ENCODE measurements at regions not wholly inside any gene's neighbourhood (a gene's known extent, or its start where the extent isn't known, plus 50 kb on each side); places are given as distances from the start of the nearest gene placed in this dataset.

GRCh38 chr2:193687195-193687594, 1492.5 kb upstream of the TMEFF2 start:
- H3K79me2 ChIP-seq (ENCODE audit: low read length) = no peaks in the 10 kb centered on the region
- no peaks in the 10 kb centered on the region for H4K20me1 ChIP-seq (ENCODE audit: insufficient read depth, low read length)
- no peak for TF ChIP-seq EZH2phosphoT487 (IDR thresholded peaks at IDR 0.05; ENCODE audit: low read depth)
- TF ChIP-seq CTCF (IDR thresholded peaks at IDR 0.05; ENCODE audit: low read depth, low read length) = no peak
- H3K9ac ChIP-seq (ENCODE audit: low read length) = no peak overlapping the region
- H2AFZ ChIP-seq (ENCODE audit: low read depth, low read length) = no peak overlapping the region
- H3K4me3 ChIP-seq (ENCODE audit: low read length) = no peak overlapping the region
- H3K4me2 ChIP-seq (ENCODE audit: low read length) = no peak overlapping the region
- no peaks in the 10 kb centered on the region for H3K4me1 ChIP-seq (ENCODE audit: low read length)
- H3K27me3 ChIP-seq (ENCODE audit: low read depth, low read length) = no peaks in the 10 kb centered on the region
- no peak overlapping the region for H3K27ac ChIP-seq (ENCODE audit: low read length)
- H3K36me3 ChIP-seq (replicated peaks; ENCODE audit: low read depth, low read length) = no peaks in the 10 kb centered on the region
- H3K9me3 ChIP-seq (ENCODE audit: insufficient read depth, low read length) = no peaks in the 10 kb centered on the region

- no peaks in the 10 kb centered on the region for H3K4me1 ChIP-seq (ENCODE audit: low read length)
- no peaks in the 10 kb centered on the region for H3K9me3 ChIP-seq (ENCODE audit: insufficient read depth, low read length)
- H4K20me1 ChIP-seq (ENCODE audit: insufficient read depth, low read length) = no peaks in the 10 kb centered on the region
- H3K27me3 ChIP-seq (ENCODE audit: low read depth, low read length) = no peaks in the 10 kb centered on the region
- TF ChIP-seq EZH2phosphoT487 (IDR thresholded peaks at IDR 0.05; ENCODE audit: low read depth) (no peak), CTCF (IDR thresholded peaks at IDR 0.05; ENCODE audit: low read depth, low read length) (no peak)
- H3K79me2 ChIP-seq (ENCODE audit: low read length) = no peaks in the 10 kb centered on the region
- H3K27ac ChIP-seq (ENCODE audit: low read length) = no peak overlapping the region
- no peak overlapping the region for H3K4me2 ChIP-seq (ENCODE audit: low read length)
- H3K9ac ChIP-seq (ENCODE audit: low read length) = no peak overlapping the region
- H3K4me3 ChIP-seq (ENCODE audit: low read length) = no peak overlapping the region
- no peaks in the 10 kb centered on the region for H3K36me3 ChIP-seq (replicated peaks; ENCODE audit: low read depth, low read length)
- no peak overlapping the region for H2AFZ ChIP-seq (ENCODE audit: low read depth, low read length)
These were observed 1485.1 kb upstream of the TMEFF2 start for GRCh38 chr2:193679847-193680246.

- Histone ChIP-seq H3K27ac (ENCODE audit: low read length) (no peak overlapping the region), H4K20me1 (ENCODE audit: insufficient read depth, low read length) (no peaks in the 10 kb centered on the region), H3K79me2 (ENCODE audit: low read length) (no peaks in the 10 kb centered on the region), H3K9me3 (ENCODE audit: insufficient read depth, low read length) (no peaks in the 10 kb centered on the region), H3K27me3 (ENCODE audit: low read depth, low read length) (no peaks in the 10 kb centered on the region), H3K4me1 (ENCODE audit: low read length) (no peaks in the 10 kb centered on the region), H3K4me2 (ENCODE audit: low read length) (no peak overlapping the region), H2AFZ (ENCODE audit: low read depth, low read length) (no peak overlapping the region), H3K9ac (ENCODE audit: low read length) (no peak overlapping the region), H3K36me3 (replicated peaks; ENCODE audit: low read depth, low read length) (no peaks in the 10 kb centered on the region), H3K4me3 (ENCODE audit: low read length) (no peak overlapping the region)
- TF ChIP-seq CTCF (IDR thresholded peaks at IDR 0.05; ENCODE audit: low read depth, low read length) (no peak), EZH2phosphoT487 (IDR thresholded peaks at IDR 0.05; ENCODE audit: low read depth) (no peak)
These were observed 1475.7 kb upstream of the TMEFF2 start for GRCh38 chr2:193670478-193670877.

- no peaks in the 10 kb centered on the region for H3K36me3 ChIP-seq (replicated peaks; ENCODE audit: low read depth, low read length)
- no peak overlapping the region for H3K27ac ChIP-seq (ENCODE audit: low read length)
- H3K9ac ChIP-seq (ENCODE audit: low read length) = no peak overlapping the region
- no peak overlapping the region for H3K4me3 ChIP-seq (ENCODE audit: low read length)
- no peaks in the 10 kb centered on the region for H3K9me3 ChIP-seq (ENCODE audit: insufficient read depth, low read length)
- no peak for TF ChIP-seq EZH2phosphoT487 (IDR thresholded peaks at IDR 0.05; ENCODE audit: low read depth)
- TF ChIP-seq CTCF (IDR thresholded peaks at IDR 0.05; ENCODE audit: low read depth, low read length) = no peak
- peak overlapping the region; percentile 67 for H2AFZ ChIP-seq (ENCODE audit: low read depth, low read length)
- H3K79me2 ChIP-seq (ENCODE audit: low read length) = no peaks in the 10 kb centered on the region
- no peaks in the 10 kb centered on the region for H4K20me1 ChIP-seq (ENCODE audit: insufficient read depth, low read length)
- H3K4me1 ChIP-seq (ENCODE audit: low read length) = no peaks in the 10 kb centered on the region
- H3K4me2 ChIP-seq (ENCODE audit: low read length) = no peak overlapping the region
- no peaks in the 10 kb centered on the region for H3K27me3 ChIP-seq (ENCODE audit: low read depth, low read length)
These were observed 1474.0 kb upstream of the TMEFF2 start for GRCh38 chr2:193668557-193669323.
